CD4-positive, alpha-beta T cell treated with Interleukin-17A for 4 hours (primary cell): ENCODE measurements at regions not wholly inside any gene's neighbourhood (a gene's known extent, or its start where the extent isn't known, plus 50 kb on each side); places are given as distances from the start of the nearest gene placed in this dataset.

ENCODE experiments used
- DNase-seq: peaks from one replicate; pipeline ENCODE4 v3.0.0-alpha.2; 2020; ENCODE audit warnings: mixed read lengths

- no peak for DNase-seq
These were observed 61.9 kb upstream of the PTPRZ1 start for GRCh38 chr7:121810831-121811672.

- DNase-seq = no peak
These were observed 65.9 kb upstream of the PTPRZ1 start for GRCh38 chr7:121807078-121807477.

- DNase-seq = no peak
These were observed 69.9 kb upstream of the PTPRZ1 start for GRCh38 chr7:121803039-121803438.

- DNase-seq = no peak
These were observed 71.9 kb upstream of the PTPRZ1 start for GRCh38 chr7:121800916-121801675.

- DNase-seq = no peak
These were observed 74.1 kb upstream of the PTPRZ1 start for GRCh38 chr7:121798896-121799295.

- DNase-seq = no peak
These were observed 74.5 kb upstream of the PTPRZ1 start for GRCh38 chr7:121798453-121798840.

GRCh38 chr7:121797657-121798452 lies 75.1 kb upstream of the PTPRZ1 start:
- DNase-seq = no peak

GRCh38 chr7:121796936-121797656 lies 75.9 kb upstream of the PTPRZ1 start:
- DNase-seq = no peak

GRCh38 chr7:121796381-121796780 lies 76.6 kb upstream of the PTPRZ1 start:
- DNase-seq = no peak

- no peak for DNase-seq
These were observed 77.2 kb upstream of the PTPRZ1 start for GRCh38 chr7:121795736-121796135.

GRCh38 chr7:121793716-121794115 lies 79.2 kb upstream of the PTPRZ1 start:
- DNase-seq = no peak

GRCh38 chr7:121777672-121778071 lies 95.3 kb upstream of the PTPRZ1 start:
- DNase-seq = no peak

GRCh38 chr7:121774563-121774962 lies 98.4 kb upstream of the PTPRZ1 start:
- DNase-seq = no peak

GRCh38 chr7:121766676-121767075 lies 106.3 kb upstream of the PTPRZ1 start:
- DNase-seq = no peak

GRCh38 chr7:121761399-121761798 lies 111.6 kb upstream of the PTPRZ1 start:
- DNase-seq = no peak

GRCh38 chr7:121755818-121756552 lies 117.0 kb upstream of the PTPRZ1 start:
- no peak for DNase-seq

GRCh38 chr7:121755286-121755685 lies 117.7 kb upstream of the PTPRZ1 start:
- DNase-seq = no peak

GRCh38 chr7:121753944-121754343 lies 119.0 kb upstream of the PTPRZ1 start:
- no peak for DNase-seq

GRCh38 chr7:121752706-121753105 lies 120.3 kb upstream of the PTPRZ1 start:
- DNase-seq = no peak

GRCh38 chr7:121748546-121748945 lies 124.4 kb upstream of the PTPRZ1 start:
- DNase-seq = no peak

GRCh38 chr7:121745856-121746255 lies 127.1 kb upstream of the PTPRZ1 start:
- no peak for DNase-seq

GRCh38 chr7:121744877-121745276 lies 128.1 kb upstream of the PTPRZ1 start:
- no peak for DNase-seq
